DMS153 treated with DMSO at 0.1 percent for 48 hours (cell line): ENCODE measurements at regions not wholly inside any gene's neighbourhood (a gene's known extent, or its start where the extent isn't known, plus 50 kb on each side); places are given as distances from the start of the nearest gene placed in this dataset.
"Not testable (repeated sequence)": the region's sequence is repeated elsewhere in the genome, so short reads cannot be mapped to it uniquely, and the experiment has no call there.

ENCODE experiments used
- DNase-seq: peaks from one replicate; lab custom pipeline; 2025; ENCODE audit not compliant: unreplicated experiment; lab: John Stamatoyannopoulos, UW

GRCh38 chr6:131490441-131490840, 82.6 kb upstream of the ARG1 start:
- DNase-seq = no peak

- DNase-seq = no peak
These were observed 80.0 kb upstream of the ARG1 start for GRCh38 chr6:131492932-131493573.

- not testable (repeated sequence) for DNase-seq
These were observed 68.6 kb upstream of the ARG1 start for GRCh38 chr6:131504387-131504786.

GRCh38 chr6:131510094-131510493, 62.9 kb upstream of the ARG1 start:
- DNase-seq = no peak

- no peak for DNase-seq
These were observed 62.4 kb upstream of the ARG1 start for GRCh38 chr6:131510591-131510990.

- DNase-seq = no peak
These were observed 53.2 kb upstream of the ARG1 start for GRCh38 chr6:131519670-131520436.
